HCEC 1CT (cell line): ENCODE measurements at regions not wholly inside any gene's neighbourhood (a gene's known extent, or its start where the extent isn't known, plus 50 kb on each side); places are given as distances from the start of the nearest gene placed in this dataset.

Experiments used
- DNase-seq: peaks from one replicate; pipeline ENCODE4 v3.0.0-alpha.2; 2017

DNA sequence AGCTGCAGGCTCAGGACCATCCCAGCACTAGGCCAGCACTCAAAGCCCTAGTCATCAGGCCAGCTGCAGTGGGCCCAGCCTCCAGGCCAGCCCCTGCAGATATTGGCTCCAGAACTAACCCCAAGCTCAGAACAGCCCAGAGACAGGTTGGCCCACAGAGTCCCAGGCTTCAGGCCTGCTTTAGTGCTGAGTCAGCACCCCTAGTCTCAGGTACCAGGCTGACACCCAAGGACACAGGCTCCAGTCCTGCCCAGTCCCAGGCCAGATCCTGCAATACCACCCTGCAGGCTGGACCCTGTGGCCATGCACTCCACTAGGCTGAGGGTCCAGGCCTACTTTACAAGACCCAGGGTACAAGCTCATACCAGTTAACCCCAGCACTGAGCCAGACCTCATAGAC lies 234.4 kb upstream of the GPRIN3 start:
- no peak for DNase-seq

DNA sequence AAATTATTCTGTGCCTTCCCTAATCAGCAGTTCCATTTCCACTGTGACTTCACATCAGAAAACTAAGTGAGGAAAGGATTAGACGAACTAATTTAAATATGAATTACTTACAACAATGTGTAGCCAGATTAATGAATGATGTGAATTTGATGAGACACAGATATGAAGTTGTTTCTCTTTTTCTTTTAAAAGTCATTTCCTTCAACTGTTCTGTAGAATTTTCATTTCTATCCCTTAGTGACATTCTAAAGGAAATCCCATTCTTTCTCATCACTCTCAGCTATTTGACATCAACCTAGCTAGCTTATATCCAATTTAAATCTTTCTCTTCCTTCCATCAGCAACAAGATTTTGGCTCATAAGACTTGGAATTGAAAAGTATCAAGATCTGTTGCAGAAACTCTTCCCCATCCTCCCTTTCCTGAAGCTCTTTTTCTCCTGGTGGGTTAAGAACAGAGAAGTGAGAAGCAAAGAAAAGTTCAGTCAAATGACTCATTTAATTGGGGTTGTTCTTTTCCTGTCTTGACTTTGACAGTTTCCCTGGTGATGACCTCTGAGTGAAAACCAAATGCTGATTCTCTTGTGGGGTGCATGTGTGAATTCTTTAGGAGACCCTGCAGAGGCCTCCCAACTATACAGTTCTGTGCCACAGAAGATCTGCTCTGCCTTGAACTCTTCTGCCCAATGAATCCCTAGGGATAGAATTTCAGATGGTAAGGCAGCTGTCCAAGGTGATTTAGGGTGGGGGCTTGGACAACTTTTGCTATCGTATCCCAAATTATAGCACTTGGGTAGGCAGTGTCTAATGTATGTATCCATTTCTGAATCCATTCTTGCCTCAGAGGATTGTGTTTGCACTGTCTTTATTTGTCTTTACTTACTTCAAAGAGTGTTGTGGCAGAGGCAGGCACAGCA lies 232.5 kb upstream of the GPRIN3 start:
- peak; percentile 24 for DNase-seq

GRCh38 chr4:89539374-89539773 lies 231.8 kb upstream of the GPRIN3 start:
- peak; percentile 66 for DNase-seq

DNA sequence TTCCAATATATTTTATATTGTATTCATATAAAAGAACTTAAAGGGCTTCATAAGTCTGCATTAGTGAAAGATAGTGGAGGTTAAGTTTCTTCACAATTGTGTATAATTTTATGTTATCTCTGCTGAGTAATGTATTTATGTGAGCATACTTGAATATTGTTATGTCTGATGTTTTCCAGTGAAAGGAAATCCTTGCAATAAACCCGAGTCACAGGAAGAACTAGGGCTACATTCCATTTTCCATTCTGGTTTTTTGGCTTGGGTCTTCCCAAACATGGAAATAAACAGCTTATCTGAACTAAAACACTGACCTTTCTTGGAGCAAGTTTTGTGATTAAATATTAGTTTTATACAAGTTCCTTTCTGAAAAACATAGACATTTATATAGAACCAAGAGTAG lies 231.3 kb upstream of the GPRIN3 start:
- no peak for DNase-seq

GRCh38 chr4:89538171-89538570 lies 230.6 kb upstream of the GPRIN3 start:
- no peak for DNase-seq

GRCh38 chr4:89537281-89537680 lies 229.7 kb upstream of the GPRIN3 start:
- DNase-seq = no peak

DNA sequence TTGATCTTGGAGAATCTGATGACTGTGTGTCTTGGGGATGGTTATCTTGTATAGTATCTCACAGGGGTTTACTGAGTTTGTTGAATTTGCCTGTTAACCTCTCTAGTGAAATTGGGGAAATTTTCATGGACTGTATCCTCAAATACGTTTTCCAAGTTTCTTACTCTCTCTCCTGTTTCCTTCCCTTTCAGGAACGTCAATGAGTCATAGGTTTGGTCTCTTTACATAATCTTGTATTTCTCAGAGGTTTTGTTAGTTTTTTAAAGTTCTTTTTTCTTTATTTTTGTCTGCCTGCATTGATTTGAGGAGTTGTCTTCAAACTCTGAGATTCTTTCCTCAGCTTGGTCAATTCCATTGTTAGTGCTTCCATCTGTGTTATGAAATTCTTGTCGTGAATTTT lies 227.7 kb upstream of the GPRIN3 start:
- no peak for DNase-seq

- no peak for DNase-seq
These were observed 226.8 kb upstream of the GPRIN3 start for GRCh38 chr4:89534356-89534755.

GRCh38 chr4:89531932-89532640 lies 224.5 kb upstream of the GPRIN3 start:
- DNase-seq = no peak

DNA sequence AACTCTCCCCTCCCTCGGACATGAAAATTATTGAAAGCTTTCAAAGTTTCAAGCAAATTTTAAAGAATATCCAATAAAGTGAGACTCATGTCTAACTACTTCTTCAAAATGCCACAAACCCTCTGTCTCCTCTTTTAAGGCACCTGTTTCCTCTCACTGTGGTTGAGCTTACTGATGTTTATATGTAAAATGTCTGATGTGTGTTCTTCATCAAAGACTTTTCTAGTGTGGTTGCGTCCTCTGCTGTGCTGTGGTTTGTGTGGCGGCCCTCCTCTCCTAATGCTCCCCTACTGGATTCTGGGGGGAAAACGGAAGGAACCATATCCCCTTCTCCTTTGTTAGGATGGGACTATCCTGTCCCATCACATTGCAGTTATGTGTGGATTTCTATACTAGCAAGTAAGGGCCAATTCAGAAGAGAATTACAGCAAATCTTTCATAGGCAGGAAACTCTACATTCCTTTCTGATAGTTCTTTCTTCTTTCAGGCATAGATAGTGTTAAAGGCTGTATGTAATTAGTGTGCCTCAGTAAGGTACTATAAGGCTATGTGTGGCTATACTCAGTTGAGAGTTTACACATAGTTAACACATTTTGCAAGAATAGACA lies 221.0 kb upstream of the GPRIN3 start:
- no peak for DNase-seq

DNA sequence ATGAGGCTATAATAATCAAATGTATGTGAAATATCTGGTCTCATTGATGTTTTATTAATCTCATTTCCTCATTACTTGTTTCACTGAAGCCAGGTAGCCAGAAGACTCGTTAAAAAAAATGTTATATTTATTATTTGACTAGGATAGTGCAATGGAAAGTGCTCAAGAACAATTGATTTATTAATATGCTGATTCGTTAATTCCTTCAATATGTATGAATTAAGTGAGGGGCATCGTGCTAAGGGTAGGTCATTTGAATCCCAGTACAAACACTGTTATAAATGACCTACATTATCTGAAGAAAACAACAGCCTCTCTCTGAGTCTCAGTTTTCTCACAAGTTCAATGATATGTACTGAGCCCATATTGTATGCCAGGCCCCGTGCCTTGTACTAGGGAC lies 214.2 kb upstream of the GPRIN3 start:
- DNase-seq = no peak

GRCh38 chr4:89519771-89520320 lies 212.2 kb upstream of the GPRIN3 start:
- DNase-seq = no peak

DNA sequence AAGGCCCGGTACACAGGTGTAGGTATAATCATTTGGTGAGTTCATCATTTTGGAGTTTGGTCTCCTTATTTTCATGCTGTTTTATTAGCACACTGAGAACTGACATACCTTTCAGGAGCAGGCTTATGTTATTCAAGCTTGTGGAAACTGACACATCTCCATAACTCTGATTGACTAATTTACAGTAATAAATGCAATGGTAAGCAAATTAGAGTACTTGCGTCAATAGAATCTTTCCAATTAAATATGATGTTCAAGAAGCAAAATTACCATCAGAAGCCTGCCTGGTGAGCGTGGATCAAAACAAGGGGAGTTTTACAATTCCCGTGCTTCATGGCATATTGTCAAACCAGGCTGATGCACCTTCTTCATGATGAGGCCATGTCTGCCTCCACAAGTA lies 210.7 kb upstream of the GPRIN3 start:
- DNase-seq = no peak

DNA sequence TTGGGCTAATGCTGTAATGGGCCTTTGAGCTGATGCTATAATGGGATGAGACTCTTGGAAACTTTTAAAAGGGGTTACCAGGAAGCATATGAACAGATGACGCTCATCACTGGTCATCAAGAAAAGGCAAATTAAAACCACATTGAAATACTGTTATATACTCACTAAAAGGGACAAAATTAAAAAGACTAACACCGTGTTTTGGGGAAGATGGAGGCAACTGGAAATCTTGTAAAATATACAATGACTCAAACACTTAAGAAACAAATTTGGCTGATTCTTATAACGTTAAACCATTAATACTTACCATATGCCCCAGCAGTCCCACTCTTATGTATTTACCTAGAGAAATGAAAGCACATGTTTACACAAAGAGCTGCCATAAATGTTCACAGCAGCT lies 207.2 kb upstream of the GPRIN3 start:
- no peak for DNase-seq

DNA sequence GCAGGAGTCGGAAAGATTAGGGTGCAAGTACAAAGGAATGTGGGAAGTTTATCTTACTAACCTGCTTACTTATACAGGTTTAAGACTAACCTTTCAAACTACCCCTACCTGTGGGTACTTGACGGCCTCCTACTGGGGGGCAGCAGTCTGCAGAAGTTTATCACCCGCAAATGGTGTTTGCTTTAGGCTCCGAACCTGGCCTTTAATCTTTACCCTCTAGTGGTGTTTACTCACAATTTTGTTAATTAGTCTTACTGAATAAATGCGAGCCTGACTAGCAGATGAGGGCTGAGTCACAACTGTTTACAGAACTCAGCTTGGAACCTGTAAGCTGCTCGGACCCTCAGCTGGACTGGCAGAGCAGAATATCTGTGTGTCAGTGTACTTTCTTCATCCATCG lies 204.2 kb upstream of the GPRIN3 start:
- no peak for DNase-seq

GRCh38 chr4:89509708-89510281 lies 202.2 kb upstream of the GPRIN3 start:
- DNase-seq = peak; percentile 74

DNA sequence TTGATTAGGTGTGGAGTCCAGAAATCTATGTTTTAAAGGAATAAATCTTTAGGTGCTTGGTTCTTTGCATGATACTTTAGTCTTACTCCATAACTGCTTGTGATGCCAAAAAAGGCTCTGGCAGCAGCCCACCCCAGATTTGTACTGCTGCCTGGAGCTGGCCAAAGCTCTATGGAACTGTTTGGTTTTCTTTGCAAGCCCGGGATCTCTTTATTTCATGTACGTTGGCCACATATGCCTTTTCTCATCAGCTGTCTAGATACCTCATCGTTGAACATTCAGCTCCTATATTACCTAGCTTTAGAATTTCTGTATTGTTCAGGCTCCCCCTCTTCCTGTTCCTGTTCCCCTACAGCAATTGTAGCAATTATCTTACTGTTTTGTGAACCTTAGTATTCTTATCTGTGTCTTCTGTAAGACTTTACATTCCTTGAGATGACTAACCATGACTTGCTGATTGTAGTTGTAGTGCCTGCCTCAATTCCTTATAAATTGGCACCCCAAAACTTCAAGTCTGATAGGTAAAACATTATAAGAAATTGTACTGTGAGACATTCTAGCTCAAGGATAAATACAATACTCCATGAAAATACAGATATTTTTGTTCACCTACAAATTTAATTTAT lies 199.4 kb upstream of the GPRIN3 start:
- DNase-seq = no peak

GRCh38 chr4:89502581-89502980 lies 195.0 kb upstream of the GPRIN3 start:
- DNase-seq = no peak

GRCh38 chr4:89497517-89498308 lies 190.1 kb upstream of the GPRIN3 start:
- no peak for DNase-seq

GRCh38 chr4:89496851-89497250 lies 189.3 kb upstream of the GPRIN3 start:
- DNase-seq = no peak

DNA sequence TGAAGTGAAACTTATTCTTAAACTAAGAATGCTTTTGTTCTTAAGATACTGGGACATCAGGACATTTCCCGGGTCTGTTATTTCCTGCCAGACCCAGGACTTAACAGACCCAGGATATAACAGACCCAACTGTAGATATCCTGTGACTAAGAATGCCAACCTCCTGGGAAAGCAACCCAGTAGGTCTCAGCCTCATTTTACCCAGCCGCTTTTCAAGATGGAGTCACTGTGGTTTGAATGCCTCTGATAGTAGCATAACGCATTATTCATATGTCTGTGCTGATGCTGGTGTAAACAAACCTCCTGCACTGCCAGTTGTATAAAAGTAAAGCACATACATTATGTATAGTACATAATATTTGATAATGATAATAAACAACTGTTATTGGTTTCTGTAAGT lies 185.8 kb upstream of the GPRIN3 start:
- no peak for DNase-seq

DNA sequence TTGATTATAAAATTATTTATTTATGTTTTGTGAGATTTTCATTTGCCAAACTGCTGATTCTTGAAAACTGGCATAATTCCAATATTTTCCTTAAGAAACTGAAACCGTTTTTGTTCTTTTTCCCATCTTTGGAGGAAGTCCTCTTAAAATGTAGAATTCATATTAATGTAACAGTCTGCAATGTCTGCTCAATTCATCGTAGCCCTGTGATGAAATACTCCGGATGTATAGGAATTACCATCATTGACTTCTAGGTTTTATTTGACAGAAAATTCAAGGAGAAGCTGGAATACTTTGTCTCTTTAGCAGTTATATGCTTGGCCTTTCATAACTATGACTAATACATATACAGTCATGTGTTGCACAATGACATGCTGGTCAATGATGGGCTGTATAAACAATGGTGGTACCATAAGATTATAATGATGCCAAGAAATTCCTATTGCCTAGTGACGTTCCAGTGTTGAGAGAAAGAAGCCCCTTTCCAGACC lies 185.0 kb upstream of the GPRIN3 start:
- DNase-seq = peak; percentile 79
